NB4 (cell line): ENCODE measurements at regions not wholly inside any gene's neighbourhood (a gene's known extent, or its start where the extent isn't known, plus 50 kb on each side); places are given as distances from the start of the nearest gene placed in this dataset.

Experiments
- DNase-seq: peaks from one replicate; pipeline ENCODE4 v3.0.0; 2010; ENCODE audit warnings: low read depth
- H3K4me3 ChIP-seq: one replicate; pipeline ENCODE4 v1.5.1; 2011; ENCODE audit warnings: mild to moderate bottlenecking, low read depth, low read length, moderate library complexity
- CTCF ChIP-seq: IDR thresholded peaks from one replicate; pipeline ENCODE4 v1.5.1; 2012; ENCODE audit warnings: low read depth, low read length
- MAX ChIP-seq: IDR thresholded peaks from 2 replicates; pipeline ENCODE4 v1.6.1; 2011; ENCODE audit warnings: low read depth, low read length
- MYC ChIP-seq: IDR thresholded peaks from 2 replicates; pipeline ENCODE4 v1.6.1; 2011; ENCODE audit warnings: low read depth, low read length
- POLR2A ChIP-seq: IDR thresholded peaks from 2 replicates; pipeline ENCODE4 v1.6.1; 2011; ENCODE audit warnings: mild to moderate bottlenecking; ENCODE audit not compliant: insufficient read length; ENCODE audit errors: extremely low read depth

GRCh38 chr2:200168641-200169555 lies 137.6 kb upstream of the SPATS2L start:
- DNase-seq = no peak
- TF ChIP-seq MYC = no peak
- no peak for TF ChIP-seq POLR2A
- TF ChIP-seq CTCF = no peak
- H3K4me3 ChIP-seq = no peak overlapping the region

GRCh38 chr2:200170221-200170620 lies 136.3 kb upstream of the SPATS2L start:
- no peak for DNase-seq
- TF ChIP-seq MAX (no peak), CTCF (no peak), MYC (no peak), POLR2A (no peak)
- no peak overlapping the region for H3K4me3 ChIP-seq

- H3K4me3 ChIP-seq = no peak overlapping the region
- TF ChIP-seq MAX = no peak
- no peak for TF ChIP-seq MYC
- no peak for TF ChIP-seq POLR2A
- TF ChIP-seq CTCF = no peak
- DNase-seq = no peak
These were observed 134.6 kb upstream of the SPATS2L start for GRCh38 chr2:200171731-200172482.

- DNase-seq = no peak
- no peak overlapping the region for H3K4me3 ChIP-seq
- TF ChIP-seq MAX = no peak
- TF ChIP-seq MYC = no peak
These were observed 134.0 kb upstream of the SPATS2L start for GRCh38 chr2:200172521-200172920.

GRCh38 chr2:200172944-200173581 lies 133.4 kb upstream of the SPATS2L start:
- no peak for DNase-seq

More at GRCh38 chr2:200172944-200173581, 133.4 kb upstream of the SPATS2L start:
- TF ChIP-seq CTCF = no peak
- no peak overlapping the region for H3K4me3 ChIP-seq
